GM12891 (cell line): ENCODE measurements at regions not wholly inside any gene's neighbourhood (a gene's known extent, or its start where the extent isn't known, plus 50 kb on each side); places are given as distances from the start of the nearest gene placed in this dataset.
"Not testable (repeated sequence)": the region's sequence is repeated elsewhere in the genome, so short reads cannot be mapped to it uniquely, and the experiment has no call there.

Experiments used
- POLR2A ChIP-seq: IDR thresholded peaks from 2 replicates; pipeline ENCODE4 v1.6.1; 2011; ENCODE audit warnings: low read depth, low read length, control low read depth
- TAF1 ChIP-seq: IDR thresholded peaks from 2 replicates; pipeline ENCODE4 v1.6.1; 2011; ENCODE audit warnings: low read depth, low read length, control low read depth

DNA sequence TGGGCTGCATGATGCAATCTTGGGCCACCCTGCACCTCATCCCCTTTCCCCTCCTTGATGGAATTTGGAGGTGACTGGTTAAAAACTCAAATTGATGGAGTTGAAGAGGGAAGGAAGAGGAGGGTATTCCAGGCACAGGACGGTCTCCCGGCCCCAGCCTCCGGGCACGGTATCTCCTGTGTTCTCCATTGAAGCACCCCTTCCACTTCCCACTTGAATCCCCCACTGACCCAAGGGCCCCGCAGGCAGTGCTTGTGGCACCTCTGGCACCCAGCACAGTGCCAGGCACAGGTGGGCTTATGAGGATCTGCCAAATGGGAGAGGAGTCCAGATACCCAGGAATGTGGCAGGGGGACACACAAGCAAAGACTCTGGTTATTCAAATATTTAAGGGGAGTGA lies 271.6 kb downstream of the GOLGA6L6 start:
- not testable (repeated sequence) for TF ChIP-seq TAF1, POLR2A
